ENCODE measurements at regions not wholly inside any gene's neighbourhood (a gene's known extent, or its start where the extent isn't known, plus 50 kb on each side); places are given as distances from the start of the nearest gene placed in this dataset.
"Not testable (repeated sequence)": the region's sequence is repeated elsewhere in the genome, so short reads cannot be mapped to it uniquely, and the experiment has no call there.

GRCh38 chr2:107735201-107735600 lies 91.5 kb upstream of the RGPD4 start:
- no peak for DNase-seq (ENCODE audit: low read depth)
- no peak overlapping the region for H3K4me3 ChIP-seq (ENCODE audit: low read depth, low read length)
- TF ChIP-seq CTCF (IDR thresholded peaks at IDR 0.05; ENCODE audit: insufficient read depth, low read depth, low read length, missing control alignments), result no peak

GRCh38 chr2:107737756-107738155 lies 88.9 kb upstream of the RGPD4 start:
- no peak for DNase-seq (ENCODE audit: low read depth)
- H3K4me3 ChIP-seq (ENCODE audit: low read depth, low read length), result no peak overlapping the region
- TF ChIP-seq CTCF (IDR thresholded peaks at IDR 0.05; ENCODE audit: insufficient read depth, low read depth, low read length, missing control alignments), result no peak

GRCh38 chr2:107738266-107738665 lies 88.4 kb upstream of the RGPD4 start:
- no peak overlapping the region for H3K4me3 ChIP-seq (ENCODE audit: low read depth, low read length)
- no peak for DNase-seq (ENCODE audit: low read depth)
- no peak for TF ChIP-seq CTCF (IDR thresholded peaks at IDR 0.05; ENCODE audit: insufficient read depth, low read depth, low read length, missing control alignments)

GRCh38 chr2:107740300-107740699 lies 86.4 kb upstream of the RGPD4 start:
- H3K4me3 ChIP-seq (ENCODE audit: low read depth, low read length), result no peak overlapping the region
- DNase-seq (ENCODE audit: low read depth), result no peak
- no peak for TF ChIP-seq CTCF (IDR thresholded peaks at IDR 0.05; ENCODE audit: insufficient read depth, low read depth, low read length, missing control alignments)

GRCh38 chr2:107742460-107743027 lies 84.1 kb upstream of the RGPD4 start:
- no peak for TF ChIP-seq CTCF (IDR thresholded peaks at IDR 0.05; ENCODE audit: insufficient read depth, low read depth, low read length, missing control alignments)
- no peak for DNase-seq (ENCODE audit: low read depth)
- H3K4me3 ChIP-seq (ENCODE audit: low read depth, low read length), result no peak overlapping the region

- no peak for TF ChIP-seq CTCF (IDR thresholded peaks at IDR 0.05; ENCODE audit: insufficient read depth, low read depth, low read length, missing control alignments)
- DNase-seq (ENCODE audit: low read depth), result no peak
- H3K4me3 ChIP-seq (ENCODE audit: low read depth, low read length), result no peak overlapping the region
These were observed 83.4 kb upstream of the RGPD4 start for GRCh38 chr2:107743274-107743673.

GRCh38 chr2:107745100-107745499 lies 81.6 kb upstream of the RGPD4 start:
- DNase-seq (ENCODE audit: low read depth), result no peak
- TF ChIP-seq CTCF (IDR thresholded peaks at IDR 0.05; ENCODE audit: insufficient read depth, low read depth, low read length, missing control alignments), result no peak
- no peak overlapping the region for H3K4me3 ChIP-seq (ENCODE audit: low read depth, low read length)

GRCh38 chr2:107746552-107747198 lies 80.0 kb upstream of the RGPD4 start:
- DNase-seq (ENCODE audit: low read depth); H3K4me3 ChIP-seq (ENCODE audit: low read depth, low read length): not testable (repeated sequence)

GRCh38 chr2:107747199-107747963 lies 79.3 kb upstream of the RGPD4 start:
- not testable (repeated sequence) for DNase-seq (ENCODE audit: low read depth); H3K4me3 ChIP-seq (ENCODE audit: low read depth, low read length)

All from GM12865 (cell line).